Suprapubic skin (tissue), 4 donors: ENCODE measurements at regions not wholly inside any gene's neighbourhood (a gene's known extent, or its start where the extent isn't known, plus 50 kb on each side); places are given as distances from the start of the nearest gene placed in this dataset.

Source experiments
- DNase-seq, 2 donors: peaks; one replicate each; pipeline ENCODE4 v3.0.0-alpha.2; 2019; ENCODE audit warnings: low spot score in 2 of 2
- H3K27ac ChIP-seq: fragments of 200-600 bp; sonication (generic); one replicate; pipeline ENCODE4 v1.5.1; 2019
- H3K27me3 ChIP-seq: fragments of 200-600 bp; sonication (generic); one replicate; pipeline ENCODE4 v1.5.1; 2019
- H3K36me3 ChIP-seq: fragments of 200-600 bp; sonication (generic); one replicate; pipeline ENCODE4 v1.5.1; 2019
- H3K4me1 ChIP-seq: fragments of 200-600 bp; sonication (generic); one replicate; pipeline ENCODE4 v1.5.1; 2019
- H3K4me3 ChIP-seq: fragments of 200-600 bp; sonication (generic); one replicate; pipeline ENCODE4 v1.5.1; 2019; ENCODE audit warnings: mild to moderate bottlenecking
- H3K9me3 ChIP-seq: fragments of 200-600 bp; sonication (generic); one replicate; pipeline ENCODE4 v1.5.1; 2019
- EP300 ChIP-seq: sonication (generic); formaldehyde crosslinking; IDR thresholded peaks from one replicate; pipeline ENCODE4 v1.6.1; 2017; ENCODE audit warnings: antibody characterized with exemption
- POLR2A ChIP-seq, 2 donors: fragments of 450-650 bp; IDR thresholded peaks; one replicate each; pipeline ENCODE4 v1.6.1; 2017; ENCODE audit warnings: antibody characterized with exemption in 2 of 2, mild to moderate bottlenecking in 2 of 2, moderate library complexity in 2 of 2
- POLR2AphosphoS5 ChIP-seq, 3 donors: sonication (generic); formaldehyde crosslinking; IDR thresholded peaks; one replicate each; pipeline ENCODE4 v1.6.1; 2017; ENCODE audit warnings: antibody characterized with exemption in 3 of 3
- WGBS: methylation state at CpG from one replicate; pipeline ENCODE4 v1.1.5; 2018; 5-methylcytosine and 5-hydroxymethylcytosine counted together
- TF ChIP-seq, protein P1 (sequence below), 2 donors: fragments of 200-600 bp in 1 of 2; fragments of 450-650 bp in 1 of 2; sonication (generic) in 1 of 2; IDR thresholded peaks; one replicate each; pipeline ENCODE4 v1.5.1; 2016 to 2019; ENCODE audit warnings: antibody characterized with exemption in 2 of 2, mild to moderate bottlenecking in 1 of 2, moderate library complexity in 1 of 2

DNA sequence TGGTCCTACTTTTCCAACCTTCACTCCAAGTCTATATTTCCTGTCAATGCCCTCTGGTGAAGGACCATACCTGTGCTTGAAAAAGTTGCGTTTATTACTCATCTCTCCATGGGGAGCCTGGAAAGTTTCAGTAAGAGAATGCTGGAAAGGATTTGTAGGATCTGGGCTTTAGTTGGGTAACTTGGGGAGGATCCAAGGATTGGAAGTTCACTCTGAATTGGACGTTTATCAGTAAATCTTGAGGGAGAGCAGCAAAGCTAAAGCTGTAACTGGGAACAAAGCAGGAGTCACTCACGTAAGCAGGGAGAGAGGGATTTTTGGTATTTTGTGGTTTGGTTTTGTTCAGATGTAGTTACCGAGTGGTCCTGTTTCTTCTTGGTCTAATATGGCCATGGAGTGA, 51.4 kb upstream of the NPVF start:
- Histone ChIP-seq H3K27me3 (no peaks in the 10 kb centered on the region), H3K4me3 (no peak overlapping the region), H3K36me3 (no peaks in the 10 kb centered on the region), H3K4me1 (no peaks in the 10 kb centered on the region), H3K27ac (no peak overlapping the region), H3K9me3 (no peaks in the 10 kb centered on the region)
- TF ChIP-seq EP300 (no peak), POLR2A (IDR thresholded peaks at IDR 0.05) (no peak), POLR2AphosphoS5 (IDR thresholded peaks at IDR 0.05) (no peak)
- TF ChIP-seq, protein P1, sequence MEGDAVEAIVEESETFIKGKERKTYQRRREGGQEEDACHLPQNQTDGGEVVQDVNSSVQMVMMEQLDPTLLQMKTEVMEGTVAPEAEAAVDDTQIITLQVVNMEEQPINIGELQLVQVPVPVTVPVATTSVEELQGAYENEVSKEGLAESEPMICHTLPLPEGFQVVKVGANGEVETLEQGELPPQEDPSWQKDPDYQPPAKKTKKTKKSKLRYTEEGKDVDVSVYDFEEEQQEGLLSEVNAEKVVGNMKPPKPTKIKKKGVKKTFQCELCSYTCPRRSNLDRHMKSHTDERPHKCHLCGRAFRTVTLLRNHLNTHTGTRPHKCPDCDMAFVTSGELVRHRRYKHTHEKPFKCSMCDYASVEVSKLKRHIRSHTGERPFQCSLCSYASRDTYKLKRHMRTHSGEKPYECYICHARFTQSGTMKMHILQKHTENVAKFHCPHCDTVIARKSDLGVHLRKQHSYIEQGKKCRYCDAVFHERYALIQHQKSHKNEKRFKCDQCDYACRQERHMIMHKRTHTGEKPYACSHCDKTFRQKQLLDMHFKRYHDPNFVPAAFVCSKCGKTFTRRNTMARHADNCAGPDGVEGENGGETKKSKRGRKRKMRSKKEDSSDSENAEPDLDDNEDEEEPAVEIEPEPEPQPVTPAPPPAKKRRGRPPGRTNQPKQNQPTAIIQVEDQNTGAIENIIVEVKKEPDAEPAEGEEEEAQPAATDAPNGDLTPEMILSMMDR (IDR thresholded peaks at IDR 0.05), result no peak
- DNase-seq, result no peak
- 78% methylated on average over 4 of the region's 4 CpGs for WGBS

DNA sequence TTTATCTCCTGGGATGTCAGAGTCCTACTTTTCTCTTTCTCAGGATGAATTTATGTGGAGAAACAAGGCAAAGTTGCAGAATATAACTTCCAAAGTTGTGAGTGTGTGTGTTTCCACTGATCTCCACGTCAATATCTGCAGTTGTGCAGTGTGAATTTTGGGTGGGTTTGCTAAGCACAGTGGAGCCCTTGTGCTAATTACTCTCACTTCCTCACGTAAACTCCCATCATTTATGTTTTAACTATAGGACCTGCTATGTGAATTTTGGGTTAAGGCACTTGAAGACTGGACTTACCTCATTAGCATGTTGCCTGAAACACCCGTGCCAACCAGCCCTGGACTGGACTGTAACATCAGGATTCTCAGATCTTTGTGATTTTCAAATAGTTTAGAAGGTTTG, 51.9 kb upstream of the NPVF start:
- no peaks in the 10 kb centered on the region for H3K4me1 ChIP-seq
- H3K27ac ChIP-seq, result no peak overlapping the region
- WGBS, result 88% methylated on average over 3 of the region's 3 CpGs
- no peaks in the 10 kb centered on the region for H3K27me3 ChIP-seq
- no peak for DNase-seq
- H3K36me3 ChIP-seq, result no peaks in the 10 kb centered on the region
- H3K9me3 ChIP-seq, result no peaks in the 10 kb centered on the region
- TF ChIP-seq POLR2A (IDR thresholded peaks at IDR 0.05) (no peak), POLR2AphosphoS5 (IDR thresholded peaks at IDR 0.05) (no peak), EP300 (no peak)
- TF ChIP-seq, protein P1 (IDR thresholded peaks at IDR 0.05), result no peak
- no peak overlapping the region for H3K4me3 ChIP-seq

DNA sequence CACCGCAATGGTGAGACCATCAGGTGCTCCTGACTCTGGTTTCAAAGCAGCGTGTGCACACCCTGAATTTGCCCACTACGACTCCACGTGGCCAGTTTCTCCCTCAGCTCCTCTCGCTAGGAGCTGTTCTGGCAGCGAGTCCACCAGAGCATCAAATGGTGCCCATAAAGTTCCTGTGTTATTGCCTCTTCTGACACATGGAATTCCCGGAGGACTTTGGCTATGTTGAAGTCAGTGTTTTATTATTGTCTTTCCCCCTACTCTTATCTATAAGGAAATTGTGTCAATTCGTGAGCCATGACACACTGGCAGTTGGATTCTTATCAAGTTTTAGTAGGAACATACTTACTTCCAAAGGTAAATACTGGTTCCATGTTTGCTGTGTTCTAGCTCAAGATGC, 53.9 kb upstream of the NPVF start:
- Histone ChIP-seq H3K4me1 (no peaks in the 10 kb centered on the region), H3K27me3 (no peaks in the 10 kb centered on the region), H3K27ac (no peak overlapping the region), H3K36me3 (no peaks in the 10 kb centered on the region), H3K9me3 (no peaks in the 10 kb centered on the region), H3K4me3 (no peak overlapping the region)
- WGBS, result 84% methylated on average over 8 of the region's 8 CpGs
- no peak for DNase-seq
- TF ChIP-seq, protein P1 (IDR thresholded peaks at IDR 0.05), result no peak
- no peak for TF ChIP-seq POLR2A (IDR thresholded peaks at IDR 0.05)
- no peak for TF ChIP-seq POLR2AphosphoS5 (IDR thresholded peaks at IDR 0.05)
- no peak for TF ChIP-seq EP300

DNA sequence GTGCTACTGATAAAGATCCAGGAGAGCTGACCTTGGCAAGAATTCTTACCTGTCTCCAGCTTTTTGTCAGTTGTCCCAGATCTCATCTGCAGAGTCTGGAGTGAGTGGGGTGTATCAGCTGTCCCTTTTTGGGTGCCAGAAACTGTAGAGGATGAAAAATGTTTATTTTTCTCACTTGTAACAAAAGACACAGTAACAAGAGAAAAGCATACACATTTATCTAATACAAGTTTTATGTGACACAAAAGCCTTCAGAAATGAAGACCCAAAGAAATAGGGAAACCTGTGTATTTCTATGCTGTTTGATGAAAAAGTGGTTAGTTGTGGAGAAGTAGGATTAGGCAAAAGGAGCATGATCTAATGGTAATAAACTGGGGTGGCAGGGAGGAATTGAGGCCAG, 58.5 kb upstream of the NPVF start:
- Histone ChIP-seq H3K36me3 (no peaks in the 10 kb centered on the region), H3K27me3 (no peaks in the 10 kb centered on the region), H3K4me1 (no peaks in the 10 kb centered on the region), H3K4me3 (no peak overlapping the region), H3K9me3 (no peaks in the 10 kb centered on the region), H3K27ac (no peak overlapping the region)
- TF ChIP-seq POLR2A (IDR thresholded peaks at IDR 0.05) (no peak), EP300 (no peak), POLR2AphosphoS5 (IDR thresholded peaks at IDR 0.05) (no peak)
- TF ChIP-seq, protein P1 (IDR thresholded peaks at IDR 0.05), result no peak
- no peak for DNase-seq

DNA sequence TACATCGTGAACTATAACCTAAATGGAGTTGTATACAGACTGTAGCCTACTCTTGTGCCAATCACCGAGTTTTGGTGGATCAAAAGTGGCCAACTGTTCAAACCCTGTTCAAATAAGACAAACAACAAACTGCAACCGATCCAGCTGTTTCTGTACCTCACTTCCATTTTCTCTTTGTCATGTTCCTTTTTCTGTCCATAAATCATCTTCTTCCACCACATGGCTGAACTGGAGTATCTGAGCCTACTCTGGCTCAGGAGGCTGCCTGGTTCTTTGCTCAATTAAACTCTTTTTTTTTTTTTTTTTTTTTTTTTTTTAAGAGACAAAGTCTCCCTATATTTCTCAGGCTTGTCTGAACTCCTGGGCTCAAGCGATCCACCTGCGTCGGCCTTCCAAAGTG, 59.0 kb upstream of the NPVF start:
- Histone ChIP-seq H3K27ac (no peak overlapping the region), H3K36me3 (no peaks in the 10 kb centered on the region), H3K4me3 (no peak overlapping the region), H3K9me3 (no peaks in the 10 kb centered on the region), H3K4me1 (no peaks in the 10 kb centered on the region), H3K27me3 (no peaks in the 10 kb centered on the region)
- 92% methylated on average over 6 of the region's 6 CpGs for whole genome bisulfite sequencing
- TF ChIP-seq, protein P1 (IDR thresholded peaks at IDR 0.05), result no peak
- no peak for TF ChIP-seq EP300
- no peak for TF ChIP-seq POLR2A (IDR thresholded peaks at IDR 0.05)
- no peak for TF ChIP-seq POLR2AphosphoS5 (IDR thresholded peaks at IDR 0.05)
- no peak for DNase-seq
